Neural crest cell (in vitro differentiated cells): ENCODE measurements at regions not wholly inside any gene's neighbourhood (a gene's known extent, or its start where the extent isn't known, plus 50 kb on each side); places are given as distances from the start of the nearest gene placed in this dataset.

Experiments
- DNase-seq: peaks from one replicate; pipeline ENCODE4 v3.0.0; 2021; ENCODE audit warnings: low read depth, mixed read lengths, low spot score
- H3K27ac Mint-ChIP-seq: one replicate; pipeline ENCODE4 v1.8.0; 2021; ENCODE audit warnings: mild to moderate bottlenecking, mixed read lengths; ENCODE audit not compliant: unreplicated experiment
- H3K27me3 Mint-ChIP-seq: 2 replicates; pipeline ENCODE4 v1.8.0; 2021; ENCODE audit warnings: low read depth, mild to moderate bottlenecking, mixed read lengths
- H3K36me3 Mint-ChIP-seq: 2 replicates; pipeline ENCODE4 v1.8.0; 2021; ENCODE audit warnings: low read depth, mild to moderate bottlenecking, mixed read lengths
- H3K4me1 Mint-ChIP-seq: 2 replicates; pipeline ENCODE4 v1.8.0; 2021; ENCODE audit warnings: mixed read lengths
- H3K4me3 Mint-ChIP-seq: one replicate; pipeline ENCODE4 v1.8.0; 2021; ENCODE audit warnings: mild to moderate bottlenecking, mixed read lengths
- H3K9me3 Mint-ChIP-seq: 2 replicates; pipeline ENCODE4 v1.8.0; 2021; ENCODE audit warnings: mixed read lengths
- TF ChIP-seq, protein P1 (sequence below): fragments of 200-600 bp; sonication (generic); conservative IDR thresholded peaks from 2 replicates; pipeline ENCODE4 v1.5.0; 2021; ENCODE audit warnings: antibody characterized with exemption, mild to moderate bottlenecking

DNA sequence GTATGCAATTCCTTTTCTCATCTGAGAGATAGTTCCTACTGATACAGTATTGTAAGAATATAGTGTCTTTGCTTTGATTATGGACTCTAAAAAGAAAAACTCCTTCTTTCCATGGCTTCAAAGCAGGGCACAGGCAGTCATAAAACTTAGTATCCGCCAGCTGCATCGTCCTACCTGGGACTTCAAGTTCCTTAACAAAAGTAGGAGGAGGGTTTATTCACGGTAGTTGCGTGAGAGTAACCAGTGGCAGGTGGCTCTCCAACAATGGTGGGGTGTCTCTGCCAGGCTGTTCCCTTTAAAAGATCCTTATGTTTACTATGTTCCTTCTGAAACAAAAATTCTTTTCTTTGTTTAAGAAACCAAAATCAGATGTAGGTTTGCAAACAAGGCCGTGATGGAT is 173.5 kb upstream of the DMAC1 start:
- Mint-ChIP-seq H3K4me3 (no peak overlapping the region), H3K4me1 (peaks cover 7% of the 10 kb centered on the region), H3K27me3 (no peaks in the 10 kb centered on the region), H3K9me3 (no peaks in the 10 kb centered on the region), H3K27ac (no peak overlapping the region), H3K36me3 (no peaks in the 10 kb centered on the region)
- no peak for DNase-seq
- TF ChIP-seq, protein P1, sequence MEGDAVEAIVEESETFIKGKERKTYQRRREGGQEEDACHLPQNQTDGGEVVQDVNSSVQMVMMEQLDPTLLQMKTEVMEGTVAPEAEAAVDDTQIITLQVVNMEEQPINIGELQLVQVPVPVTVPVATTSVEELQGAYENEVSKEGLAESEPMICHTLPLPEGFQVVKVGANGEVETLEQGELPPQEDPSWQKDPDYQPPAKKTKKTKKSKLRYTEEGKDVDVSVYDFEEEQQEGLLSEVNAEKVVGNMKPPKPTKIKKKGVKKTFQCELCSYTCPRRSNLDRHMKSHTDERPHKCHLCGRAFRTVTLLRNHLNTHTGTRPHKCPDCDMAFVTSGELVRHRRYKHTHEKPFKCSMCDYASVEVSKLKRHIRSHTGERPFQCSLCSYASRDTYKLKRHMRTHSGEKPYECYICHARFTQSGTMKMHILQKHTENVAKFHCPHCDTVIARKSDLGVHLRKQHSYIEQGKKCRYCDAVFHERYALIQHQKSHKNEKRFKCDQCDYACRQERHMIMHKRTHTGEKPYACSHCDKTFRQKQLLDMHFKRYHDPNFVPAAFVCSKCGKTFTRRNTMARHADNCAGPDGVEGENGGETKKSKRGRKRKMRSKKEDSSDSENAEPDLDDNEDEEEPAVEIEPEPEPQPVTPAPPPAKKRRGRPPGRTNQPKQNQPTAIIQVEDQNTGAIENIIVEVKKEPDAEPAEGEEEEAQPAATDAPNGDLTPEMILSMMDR = no peak

- H3K27me3 Mint-ChIP-seq = no peaks in the 10 kb centered on the region
Measured at GRCh38 chr9:7970681-7971330, 171.2 kb upstream of the DMAC1 start.

DNA sequence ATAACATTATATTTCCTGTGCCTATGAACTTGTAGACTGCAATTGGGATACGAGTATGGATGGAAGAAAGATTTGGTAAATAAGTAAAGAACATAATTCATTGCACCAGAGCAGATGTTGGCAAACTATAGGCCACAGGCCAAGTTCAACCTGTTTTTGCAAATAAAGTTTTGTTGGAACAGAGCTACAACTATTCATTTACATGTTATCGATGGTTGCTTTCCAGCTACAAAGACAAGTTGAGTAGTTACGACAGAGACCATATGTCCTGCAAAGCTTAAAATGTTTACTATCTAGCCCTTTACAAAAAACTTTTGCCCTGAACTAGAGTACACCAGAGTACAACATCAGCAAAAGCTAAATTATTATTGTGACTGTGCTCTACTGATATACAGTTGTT is 169.1 kb upstream of the DMAC1 start:
- Mint-ChIP-seq H3K27ac (no peak overlapping the region), H3K9me3 (peaks cover 2% of the 10 kb centered on the region), H3K4me3 (no peak overlapping the region), H3K27me3 (no peaks in the 10 kb centered on the region), H3K4me1 (no peaks in the 10 kb centered on the region), H3K36me3 (no peaks in the 10 kb centered on the region)
- TF ChIP-seq, protein P1 = no peak
- DNase-seq = no peak

More at GRCh38 chr9:7970681-7971330, 171.2 kb upstream of the DMAC1 start:
- DNase-seq = no peak
- Mint-ChIP-seq H3K27ac (no peak overlapping the region), H3K4me3 (no peak overlapping the region), H3K9me3 (no peaks in the 10 kb centered on the region), H3K36me3 (no peaks in the 10 kb centered on the region), H3K4me1 (no peaks in the 10 kb centered on the region)
- TF ChIP-seq, protein P1 = no peak

DNA sequence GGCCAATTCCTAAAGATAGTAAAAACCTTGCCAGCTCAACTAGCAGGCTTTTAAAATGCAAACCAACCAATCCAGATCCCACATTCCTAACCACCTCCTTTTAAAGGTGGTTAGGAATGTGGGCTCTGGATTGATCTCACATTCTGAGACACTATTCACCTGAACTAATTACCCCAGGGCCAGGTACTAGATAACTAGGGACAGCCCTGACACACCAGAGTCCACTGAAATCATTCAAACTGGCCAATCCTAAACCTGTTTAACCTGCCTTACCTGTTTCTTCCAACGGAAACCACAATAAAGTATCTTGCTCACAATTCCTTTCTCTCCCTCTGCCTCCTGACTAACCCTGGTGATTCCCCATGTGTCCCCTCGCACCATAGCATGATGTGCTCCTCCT is 168.3 kb upstream of the DMAC1 start:
- Mint-ChIP-seq H3K27me3 (no peaks in the 10 kb centered on the region), H3K36me3 (no peaks in the 10 kb centered on the region), H3K4me3 (no peak overlapping the region), H3K9me3 (peaks cover 3% of the 10 kb centered on the region), H3K4me1 (peaks cover 3% of the 10 kb centered on the region), H3K27ac (no peak overlapping the region)
- TF ChIP-seq, protein P1 = no peak
- DNase-seq = no peak

GRCh38 chr9:7967093-7967827 is 167.7 kb upstream of the DMAC1 start:
- no peak overlapping the region for H3K27ac Mint-ChIP-seq
- H3K36me3 Mint-ChIP-seq = no peaks in the 10 kb centered on the region

More at GRCh38 chr9:7967093-7967827, 167.7 kb upstream of the DMAC1 start:
- Mint-ChIP-seq H3K4me1 (peaks cover 8% of the 10 kb centered on the region), H3K4me3 (no peak overlapping the region), H3K27me3 (no peaks in the 10 kb centered on the region), H3K9me3 (peaks cover 3% of the 10 kb centered on the region)
- TF ChIP-seq, protein P1 = no peak
- no peak for DNase-seq
